ENCODE measurements at regions not wholly inside any gene's neighbourhood (a gene's known extent, or its start where the extent isn't known, plus 50 kb on each side); places are given as distances from the start of the nearest gene placed in this dataset. TPM values are rescaled to one million over a fixed set of nuclear protein-coding genes. Genes with fewer than 3 reads are reported as not detected.
"Not testable (repeated sequence)": the region's sequence is repeated elsewhere in the genome, so short reads cannot be mapped to it uniquely, and the experiment has no call there.

GRCh38 chr1:149415373-149415772, 59.5 kb upstream of the NBPF19 start:
- RAD21 ChIA-PET (ENCODE audit: unreplicated experiment); H2AFZ ChIP-seq (ENCODE audit: control insufficient read depth, low read depth, low read length); in situ Hi-C loops (cut with MboI); H3K4me2 ChIP-seq (ENCODE audit: control insufficient read depth, insufficient read depth); H3K9ac ChIP-seq (ENCODE audit: control insufficient read depth, insufficient read depth, low read length); H3K9me3 ChIP-seq (replicated peaks; ENCODE audit: control insufficient read depth, insufficient read depth, low read length); intact Hi-C loops (cut with micrococcal nuclease; ENCODE audit: unreplicated experiment); H4K20me1 ChIP-seq (ENCODE audit: control insufficient read depth, insufficient read depth); FAIRE-seq; DNase-seq (ENCODE audit: low read depth, low spot score); H3K27ac ChIP-seq (ENCODE audit: control insufficient read depth, insufficient read depth); BruUV-seq (replicated peaks); CTCF ChIA-PET; H3K79me2 ChIP-seq (ENCODE audit: control insufficient read depth, insufficient read depth, low read length); H3K27me3 ChIP-seq (replicated peaks in 1 of 2; ENCODE audit: control insufficient read depth in 2 of 2, insufficient read depth in 2 of 2, low read length in 1 of 2); H3K4me1 ChIP-seq (ENCODE audit: control insufficient read depth, insufficient read depth, low read length); SMC1A ChIA-PET (ENCODE audit: uncharacterized antibody, unreplicated experiment); H3K36me3 ChIP-seq (ENCODE audit: control insufficient read depth in 2 of 2, insufficient read depth in 2 of 2, low read length in 1 of 2); ATAC-seq; H3K4me3 ChIP-seq; POLR2A ChIA-PET: not testable (repeated sequence)
- TF ChIP-seq JUNB (IDR thresholded peaks at IDR 0.05) = peak; percentile 33; the same call in 1 of the 2 replicates
- no CpG with 5 or more reads among the region's 1 CpG for WGBS (ENCODE audit: insufficient coverage, insufficient replicate concordance, low lambda C conversion rate, missing lambda C conversion rate)

- BruUV-seq (replicated peaks); H3K4me2 ChIP-seq (ENCODE audit: control insufficient read depth, insufficient read depth); H4K20me1 ChIP-seq (ENCODE audit: control insufficient read depth, insufficient read depth); H3K9ac ChIP-seq (ENCODE audit: control insufficient read depth, insufficient read depth, low read length); H3K9me3 ChIP-seq (replicated peaks; ENCODE audit: control insufficient read depth, insufficient read depth, low read length); in situ Hi-C loops (cut with MboI); CTCF ChIA-PET; H3K79me2 ChIP-seq (ENCODE audit: control insufficient read depth, insufficient read depth, low read length); H3K27ac ChIP-seq (ENCODE audit: control insufficient read depth, insufficient read depth); H3K36me3 ChIP-seq (ENCODE audit: control insufficient read depth in 2 of 2, insufficient read depth in 2 of 2, low read length in 1 of 2); H2AFZ ChIP-seq (ENCODE audit: control insufficient read depth, low read depth, low read length); DNase-seq (ENCODE audit: low read depth, low spot score); H3K4me1 ChIP-seq (ENCODE audit: control insufficient read depth, insufficient read depth, low read length); RAD21 ChIA-PET (ENCODE audit: unreplicated experiment); H3K4me3 ChIP-seq; H3K27me3 ChIP-seq (replicated peaks in 1 of 2; ENCODE audit: control insufficient read depth in 2 of 2, insufficient read depth in 2 of 2, low read length in 1 of 2); intact Hi-C loops (cut with micrococcal nuclease; ENCODE audit: unreplicated experiment); ATAC-seq; FAIRE-seq; POLR2A ChIA-PET; SMC1A ChIA-PET (ENCODE audit: uncharacterized antibody, unreplicated experiment): not testable (repeated sequence)
- WGBS (ENCODE audit: insufficient coverage, insufficient replicate concordance, low lambda C conversion rate, missing lambda C conversion rate) = 93% methylated on average over 3 of the region's 3 CpGs
Measured at GRCh38 chr1:149418782-149419181, 56.1 kb upstream of the NBPF19 start.

DNA sequence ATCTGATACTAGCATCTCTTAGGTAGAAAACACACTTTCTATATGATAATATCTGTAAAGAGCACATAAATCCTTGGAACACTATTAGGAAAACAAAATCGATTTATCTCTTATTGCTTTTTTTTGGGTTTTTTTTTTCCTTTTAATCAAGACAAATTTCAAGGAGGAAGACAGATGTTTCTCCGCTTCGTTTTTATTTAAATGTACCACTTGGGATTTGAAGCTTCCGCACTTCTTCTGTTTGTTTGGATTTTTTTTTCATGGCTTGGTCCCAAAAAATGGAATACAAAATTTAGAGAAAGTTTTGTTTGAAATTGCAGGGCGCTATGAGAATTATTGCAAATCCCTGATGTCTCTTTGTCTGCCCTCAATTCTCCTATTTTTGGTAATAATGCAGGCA, 51.7 kb upstream of the NBPF19 start:
- H2AFZ ChIP-seq (ENCODE audit: control insufficient read depth, low read depth, low read length); POLR2A ChIA-PET; DNase-seq (ENCODE audit: low read depth, low spot score); H3K4me3 ChIP-seq; in situ Hi-C loops (cut with MboI); H3K27ac ChIP-seq (ENCODE audit: control insufficient read depth, insufficient read depth); H4K20me1 ChIP-seq (ENCODE audit: control insufficient read depth, insufficient read depth); H3K9ac ChIP-seq (ENCODE audit: control insufficient read depth, insufficient read depth, low read length); RAD21 ChIA-PET (ENCODE audit: unreplicated experiment); H3K9me3 ChIP-seq (replicated peaks; ENCODE audit: control insufficient read depth, insufficient read depth, low read length); H3K36me3 ChIP-seq (ENCODE audit: control insufficient read depth in 2 of 2, insufficient read depth in 2 of 2, low read length in 1 of 2); H3K27me3 ChIP-seq (replicated peaks in 1 of 2; ENCODE audit: control insufficient read depth in 2 of 2, insufficient read depth in 2 of 2, low read length in 1 of 2); H3K4me2 ChIP-seq (ENCODE audit: control insufficient read depth, insufficient read depth); ATAC-seq; CTCF ChIA-PET; H3K79me2 ChIP-seq (ENCODE audit: control insufficient read depth, insufficient read depth, low read length); intact Hi-C loops (cut with micrococcal nuclease; ENCODE audit: unreplicated experiment); H3K4me1 ChIP-seq (ENCODE audit: control insufficient read depth, insufficient read depth, low read length); BruUV-seq (replicated peaks); SMC1A ChIA-PET (ENCODE audit: uncharacterized antibody, unreplicated experiment); FAIRE-seq: not testable (repeated sequence)
- WGBS (ENCODE audit: insufficient coverage, insufficient replicate concordance, low lambda C conversion rate, missing lambda C conversion rate) = 71% methylated on average over 5 of the region's 5 CpGs

Small RNAs in the stretch of these regions (small RNA-seq; reads per million reads assigned to genes)
- 266 reads per million, percentile 99 among the genes with 10 or more reads in this experiment for gene RF00100
- not detected for gene RNU1-59P

All from GM12878 (cell line).